Testis (tissue), 2 donors: ENCODE measurements at regions not wholly inside any gene's neighbourhood (a gene's known extent, or its start where the extent isn't known, plus 50 kb on each side); places are given as distances from the start of the nearest gene placed in this dataset.

Experiments
- POLR2A ChIP-seq: fragments of 450-650 bp; IDR thresholded peaks from one replicate; pipeline ENCODE4 v1.6.1; 2017; ENCODE audit warnings: antibody characterized with exemption, mild to moderate bottlenecking, moderate library complexity
- TF ChIP-seq, protein P1 (sequence below), 3 experiments: fragments of 450-650 bp in 2 of 3; fragments of 200-600 bp in 1 of 3; sonication (generic) in 1 of 3; IDR thresholded peaks; one replicate each; pipeline ENCODE4 v1.5.1; 2016 to 2019; ENCODE audit warnings: antibody characterized with exemption in 3 of 3, mild to moderate bottlenecking in 2 of 3, moderate library complexity in 1 of 3

DNA sequence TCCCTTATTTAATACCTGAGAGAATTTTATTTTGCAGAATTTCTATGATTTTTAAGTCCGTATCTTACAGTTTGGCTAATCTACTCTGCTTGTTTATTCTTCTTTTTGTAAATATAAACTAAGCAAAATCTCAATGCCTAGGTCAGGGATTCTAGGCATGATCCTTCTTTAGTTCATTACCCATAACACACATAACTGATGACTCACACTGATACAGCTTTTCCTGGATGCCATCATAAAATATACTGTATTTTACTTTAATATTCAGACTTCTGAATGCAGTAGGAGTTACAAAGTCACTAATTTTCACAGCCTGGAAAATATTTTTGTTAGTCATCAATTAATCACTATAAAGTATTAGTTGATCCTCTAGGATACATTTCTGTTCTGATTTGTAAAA lies 898.2 kb upstream of the RAG2 start:
- TF ChIP-seq POLR2A = no peak
- TF ChIP-seq, protein P1, sequence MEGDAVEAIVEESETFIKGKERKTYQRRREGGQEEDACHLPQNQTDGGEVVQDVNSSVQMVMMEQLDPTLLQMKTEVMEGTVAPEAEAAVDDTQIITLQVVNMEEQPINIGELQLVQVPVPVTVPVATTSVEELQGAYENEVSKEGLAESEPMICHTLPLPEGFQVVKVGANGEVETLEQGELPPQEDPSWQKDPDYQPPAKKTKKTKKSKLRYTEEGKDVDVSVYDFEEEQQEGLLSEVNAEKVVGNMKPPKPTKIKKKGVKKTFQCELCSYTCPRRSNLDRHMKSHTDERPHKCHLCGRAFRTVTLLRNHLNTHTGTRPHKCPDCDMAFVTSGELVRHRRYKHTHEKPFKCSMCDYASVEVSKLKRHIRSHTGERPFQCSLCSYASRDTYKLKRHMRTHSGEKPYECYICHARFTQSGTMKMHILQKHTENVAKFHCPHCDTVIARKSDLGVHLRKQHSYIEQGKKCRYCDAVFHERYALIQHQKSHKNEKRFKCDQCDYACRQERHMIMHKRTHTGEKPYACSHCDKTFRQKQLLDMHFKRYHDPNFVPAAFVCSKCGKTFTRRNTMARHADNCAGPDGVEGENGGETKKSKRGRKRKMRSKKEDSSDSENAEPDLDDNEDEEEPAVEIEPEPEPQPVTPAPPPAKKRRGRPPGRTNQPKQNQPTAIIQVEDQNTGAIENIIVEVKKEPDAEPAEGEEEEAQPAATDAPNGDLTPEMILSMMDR (IDR thresholded peaks at IDR 0.05) = no peak
